ENCODE measurements at regions not wholly inside any gene's neighbourhood (a gene's known extent, or its start where the extent isn't known, plus 50 kb on each side); places are given as distances from the start of the nearest gene placed in this dataset.

- intact Hi-C loops (cut with DNase I; ENCODE audit: low total_unique reads) (no loop called here), in situ Hi-C loops (cut with MboI; ENCODE audit: low sequenced_read_pairs in 4 of 4) (no loop called here)
- DNase-seq (peak in 1 of 2 donors; percentile 60), ATAC-seq (peak; percentile 15 to 68)
- Histone ChIP-seq H3K4me3 (peak overlapping the region in 1 of 4 donors; percentile 8), H3K36me3 (no peaks in the 10 kb centered on the region), H3K4me1 (peaks cover 21 to 22% of the 10 kb centered on the region in 2 donors), H3K9me3 (no peaks in the 10 kb centered on the region), H3K27ac (peak overlapping the region; percentile 52 to 74 (median 64)), H3K27me3 (no peaks in the 10 kb centered on the region)
- TF ChIP-seq, protein P1, sequence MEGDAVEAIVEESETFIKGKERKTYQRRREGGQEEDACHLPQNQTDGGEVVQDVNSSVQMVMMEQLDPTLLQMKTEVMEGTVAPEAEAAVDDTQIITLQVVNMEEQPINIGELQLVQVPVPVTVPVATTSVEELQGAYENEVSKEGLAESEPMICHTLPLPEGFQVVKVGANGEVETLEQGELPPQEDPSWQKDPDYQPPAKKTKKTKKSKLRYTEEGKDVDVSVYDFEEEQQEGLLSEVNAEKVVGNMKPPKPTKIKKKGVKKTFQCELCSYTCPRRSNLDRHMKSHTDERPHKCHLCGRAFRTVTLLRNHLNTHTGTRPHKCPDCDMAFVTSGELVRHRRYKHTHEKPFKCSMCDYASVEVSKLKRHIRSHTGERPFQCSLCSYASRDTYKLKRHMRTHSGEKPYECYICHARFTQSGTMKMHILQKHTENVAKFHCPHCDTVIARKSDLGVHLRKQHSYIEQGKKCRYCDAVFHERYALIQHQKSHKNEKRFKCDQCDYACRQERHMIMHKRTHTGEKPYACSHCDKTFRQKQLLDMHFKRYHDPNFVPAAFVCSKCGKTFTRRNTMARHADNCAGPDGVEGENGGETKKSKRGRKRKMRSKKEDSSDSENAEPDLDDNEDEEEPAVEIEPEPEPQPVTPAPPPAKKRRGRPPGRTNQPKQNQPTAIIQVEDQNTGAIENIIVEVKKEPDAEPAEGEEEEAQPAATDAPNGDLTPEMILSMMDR (IDR thresholded peaks at IDR 0.05 in 4 of 5, conservative IDR thresholded peaks at IDR 0.05 in 1 of 5), result no peak
- no peak for TF ChIP-seq POLR2A (IDR thresholded peaks at IDR 0.05)
Measured at GRCh38 chr2:2763351-2764000, 432.4 kb upstream of the MYT1L start.

- H3K27me3 ChIP-seq, result no peaks in the 10 kb centered on the region
- peaks cover 21 to 22% of the 10 kb centered on the region in 2 donors for H3K4me1 ChIP-seq
- intact Hi-C loops (cut with DNase I; ENCODE audit: low total_unique reads) (no loop called here), in situ Hi-C loops (cut with MboI; ENCODE audit: low sequenced_read_pairs in 4 of 4) (no loop called here)
- ATAC-seq (peak in 1 of 2 donors; percentile 15), DNase-seq (peak in 1 of 2 donors; percentile 44)
- peak overlapping the region in 2 of 4 donors; percentile 62 to 74 for H3K27ac ChIP-seq
- H3K4me3 ChIP-seq, result no peak overlapping the region
- H3K36me3 ChIP-seq, result no peaks in the 10 kb centered on the region
- no peaks in the 10 kb centered on the region for H3K9me3 ChIP-seq
- TF ChIP-seq, protein P1 (IDR thresholded peaks at IDR 0.05 in 4 of 5, conservative IDR thresholded peaks at IDR 0.05 in 1 of 5), result no peak
- TF ChIP-seq POLR2A (IDR thresholded peaks at IDR 0.05), result no peak
Measured at GRCh38 chr2:2762913-2763312, 431.8 kb upstream of the MYT1L start.

DNA sequence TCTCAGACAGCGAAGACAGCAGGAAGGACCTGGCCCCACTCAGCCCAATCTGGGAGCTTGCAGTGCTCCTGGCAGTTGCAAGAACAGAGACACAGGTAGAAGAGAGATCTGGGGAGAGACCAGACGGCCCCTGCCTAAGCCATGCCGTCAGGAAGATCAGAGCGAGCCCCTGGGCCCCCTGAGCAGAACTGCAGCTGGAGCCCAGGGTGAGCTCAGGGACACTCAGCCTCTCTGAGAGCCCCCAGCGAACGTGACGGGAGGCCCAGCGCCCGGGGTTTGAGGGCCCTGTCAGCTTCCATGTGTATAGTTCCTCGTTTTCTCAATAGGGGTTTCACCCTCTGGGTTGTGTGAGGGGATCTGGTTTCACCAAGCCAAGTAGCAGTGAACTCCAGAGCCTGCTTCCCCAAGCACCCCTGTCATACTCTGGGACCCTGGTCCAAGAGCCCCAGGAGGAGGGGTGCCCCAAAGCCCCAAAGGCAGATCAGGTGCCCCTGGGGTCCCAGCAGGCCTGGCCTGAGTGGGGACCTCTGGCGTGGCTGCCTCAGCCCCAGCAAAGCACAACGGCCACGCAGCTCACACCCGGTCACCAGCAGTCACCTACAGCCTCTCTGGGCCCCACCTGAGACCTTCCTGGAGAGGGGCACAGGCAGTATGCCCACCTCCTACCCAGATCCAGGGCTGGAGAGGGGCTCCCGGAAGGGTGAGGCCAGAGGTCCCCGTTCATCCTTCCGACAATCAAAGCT is 431.3 kb upstream of the MYT1L start:
- ATAC-seq (no peak), DNase-seq (no peak)
- no peak overlapping the region for H3K4me3 ChIP-seq
- H3K9me3 ChIP-seq, result no peaks in the 10 kb centered on the region
- H3K27ac ChIP-seq, result no peak overlapping the region
- no peaks in the 10 kb centered on the region for H3K27me3 ChIP-seq
- intact Hi-C loops (cut with DNase I; ENCODE audit: low total_unique reads) (no loop called here), in situ Hi-C loops (cut with MboI; ENCODE audit: low sequenced_read_pairs in 4 of 4) (no loop called here)
- no peaks in the 10 kb centered on the region for H3K36me3 ChIP-seq
- peaks cover 21 to 22% of the 10 kb centered on the region in 2 donors for H3K4me1 ChIP-seq
- TF ChIP-seq, protein P1 (IDR thresholded peaks at IDR 0.05 in 4 of 5, conservative IDR thresholded peaks at IDR 0.05 in 1 of 5), result no peak
- no peak for TF ChIP-seq POLR2A (IDR thresholded peaks at IDR 0.05)

- no peaks in the 10 kb centered on the region for H3K9me3 ChIP-seq
- intact Hi-C loops (cut with DNase I; ENCODE audit: low total_unique reads), result no loop called here
- TF ChIP-seq POLR2A (IDR thresholded peaks at IDR 0.05), result no peak
- TF ChIP-seq, protein P1 (IDR thresholded peaks at IDR 0.05 in 4 of 5, conservative IDR thresholded peaks at IDR 0.05 in 1 of 5), result no peak
- H3K27me3 ChIP-seq, result no peaks in the 10 kb centered on the region
- H3K36me3 ChIP-seq, result no peaks in the 10 kb centered on the region
- DNase-seq (no peak), ATAC-seq (no peak)
- H3K27ac ChIP-seq, result no peak overlapping the region
- in situ Hi-C loops (cut with MboI; ENCODE audit: low sequenced_read_pairs in 4 of 4), result no loop called here
- H3K4me1 ChIP-seq, result peaks cover 14 to 16% of the 10 kb centered on the region in 2 donors
- no peak overlapping the region for H3K4me3 ChIP-seq
Measured at GRCh38 chr2:2758793-2759367, 427.8 kb upstream of the MYT1L start.

Measured in gastrocnemius medialis (tissue), 4 donors.